Coronary artery (tissue), 2 donors: ENCODE measurements at regions not wholly inside any gene's neighbourhood (a gene's known extent, or its start where the extent isn't known, plus 50 kb on each side); places are given as distances from the start of the nearest gene placed in this dataset.
"Not testable (repeated sequence)": the region's sequence is repeated elsewhere in the genome, so short reads cannot be mapped to it uniquely, and the experiment has no call there.

Experiments
- DNase-seq: peaks from one replicate; pipeline ENCODE4 v3.0.0-alpha.2; 2017; ENCODE audit warnings: low spot score
- H3K27ac ChIP-seq, 2 donors: fragments of 200-600 bp; sonication (generic); one replicate each; pipeline ENCODE4 v1.5.1; 2016 to 2019
- H3K4me3 ChIP-seq: fragments of 200-600 bp; sonication (generic); 2 replicates; pipeline ENCODE4 v1.5.1; 2016; ENCODE audit warnings: mild to moderate bottlenecking, moderate library complexity
- CTCF ChIP-seq: fragments of 200-600 bp; sonication (generic); IDR thresholded peaks from one replicate; pipeline ENCODE4 v1.5.1; 2019; ENCODE audit warnings: antibody characterized with exemption

GRCh38 chr10:60597513-60597912, 180.8 kb upstream of the CDK1 start:
- TF ChIP-seq CTCF = no peak
- Histone ChIP-seq H3K27ac (no peak overlapping the region), H3K4me3 (no peak overlapping the region)
- no peak for DNase-seq

DNA sequence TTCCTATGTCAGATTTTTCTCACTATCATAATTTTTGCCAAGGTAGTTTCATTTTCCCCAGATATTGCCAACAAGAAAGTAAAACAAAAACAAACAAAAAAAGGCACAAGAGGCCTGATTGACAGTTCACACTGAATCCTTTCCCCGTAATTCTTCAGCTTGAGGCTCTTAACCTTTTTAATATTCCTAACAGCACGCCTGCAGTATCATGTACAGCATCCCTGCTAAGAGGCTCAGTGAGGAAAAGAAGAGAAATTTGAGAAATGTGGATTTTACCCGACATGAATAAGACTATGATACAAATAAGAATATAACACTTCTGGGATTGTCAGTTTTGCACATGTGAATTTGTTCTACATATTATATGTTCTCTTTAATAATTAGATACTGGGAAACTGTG, 182.4 kb upstream of the CDK1 start:
- no peak overlapping the region for H3K4me3 ChIP-seq
- no peak for TF ChIP-seq CTCF
- no peak overlapping the region for H3K27ac ChIP-seq
- DNase-seq = no peak

DNA sequence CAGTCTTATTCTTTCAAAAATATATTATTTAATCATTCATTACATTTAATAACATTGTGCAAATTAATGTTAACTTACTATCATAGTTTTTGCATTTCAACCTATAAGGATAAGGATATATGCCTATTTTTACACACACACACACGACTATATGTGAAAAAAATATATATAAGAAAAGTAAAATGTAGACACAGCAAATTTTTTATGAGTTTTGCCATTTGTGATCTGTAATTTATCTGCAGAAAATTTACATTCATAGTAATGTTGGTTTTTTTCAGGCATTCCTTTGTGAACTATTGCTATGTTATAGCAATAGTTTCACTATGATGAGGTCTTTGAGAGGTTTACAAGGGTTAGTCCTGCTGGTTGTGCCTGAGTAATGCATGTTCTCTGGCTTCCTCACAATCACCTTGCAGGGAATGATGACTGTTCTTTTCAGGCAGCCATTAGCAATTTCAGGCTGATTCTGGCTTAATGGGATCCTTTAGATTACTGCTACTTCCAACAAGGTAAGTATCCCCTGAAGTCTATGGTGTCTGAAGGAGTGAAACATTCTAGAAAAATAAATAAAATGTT, 183.7 kb upstream of the CDK1 start:
- Histone ChIP-seq H3K27ac (no peak overlapping the region), H3K4me3 (no peak overlapping the region)
- no peak for DNase-seq
- no peak for TF ChIP-seq CTCF

DNA sequence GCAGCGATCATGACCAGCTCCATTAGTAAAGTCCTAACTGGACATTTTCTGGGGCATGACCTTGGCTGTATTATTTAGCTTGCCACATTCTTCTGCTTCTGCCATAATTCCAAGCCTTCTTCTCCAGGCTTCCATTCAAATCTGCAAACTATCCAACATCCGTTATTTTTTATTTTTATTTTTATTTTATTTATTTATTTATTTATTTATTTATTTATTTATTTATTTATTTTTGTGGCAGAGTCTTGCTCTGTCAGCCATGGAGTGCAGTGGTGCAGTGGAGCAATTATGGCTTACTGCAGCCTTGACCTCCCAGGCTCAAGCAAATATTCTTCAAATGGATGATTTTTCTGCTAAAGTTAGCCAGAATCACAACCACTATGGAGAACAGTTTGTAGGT, 187.2 kb upstream of the CDK1 start:
- H3K4me3 ChIP-seq = no peak overlapping the region
- no peak for TF ChIP-seq CTCF
- H3K27ac ChIP-seq = no peak overlapping the region
- no peak for DNase-seq

DNA sequence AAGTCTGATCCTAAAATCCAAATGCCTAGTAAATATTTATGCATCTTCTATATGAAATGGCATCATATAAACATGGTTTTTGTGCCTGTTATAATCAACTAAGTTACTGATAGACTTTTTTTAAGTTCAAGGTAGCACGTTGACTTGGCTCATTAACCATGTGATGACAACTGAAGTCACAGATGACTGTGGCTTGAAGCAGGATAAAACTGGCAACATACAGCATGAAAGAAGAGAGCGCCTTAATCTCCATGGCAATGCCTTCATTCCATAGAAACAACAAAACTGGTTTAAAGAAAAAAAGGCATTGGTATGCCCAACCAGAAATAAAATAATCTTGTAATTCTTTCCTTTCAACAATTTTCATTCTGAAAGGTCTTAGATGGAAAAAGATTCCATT, 188.9 kb upstream of the CDK1 start:
- Histone ChIP-seq H3K27ac (no peak overlapping the region), H3K4me3 (no peak overlapping the region)
- TF ChIP-seq CTCF = no peak
- no peak for DNase-seq

DNA sequence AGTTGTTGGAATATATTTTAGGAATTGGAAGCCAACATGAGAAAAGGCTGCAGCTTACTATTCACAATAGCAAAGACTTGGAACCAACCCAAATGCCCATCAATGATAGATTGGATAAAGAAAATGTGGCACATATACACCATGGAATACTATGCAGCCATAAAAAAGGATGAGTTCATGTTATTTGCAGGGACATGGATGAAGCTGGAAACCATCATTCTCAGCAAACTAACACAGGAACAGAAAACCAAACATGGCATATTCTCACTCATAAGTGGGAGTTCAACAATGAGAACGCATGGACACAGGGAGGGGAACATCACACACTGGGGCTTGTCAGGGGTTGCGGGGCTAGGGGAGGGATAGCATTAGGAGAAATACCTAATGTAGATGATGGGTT, 192.1 kb upstream of the ANK3 start:
- H3K27ac ChIP-seq, H3K4me3 ChIP-seq, DNase-seq: not testable (repeated sequence)

DNA sequence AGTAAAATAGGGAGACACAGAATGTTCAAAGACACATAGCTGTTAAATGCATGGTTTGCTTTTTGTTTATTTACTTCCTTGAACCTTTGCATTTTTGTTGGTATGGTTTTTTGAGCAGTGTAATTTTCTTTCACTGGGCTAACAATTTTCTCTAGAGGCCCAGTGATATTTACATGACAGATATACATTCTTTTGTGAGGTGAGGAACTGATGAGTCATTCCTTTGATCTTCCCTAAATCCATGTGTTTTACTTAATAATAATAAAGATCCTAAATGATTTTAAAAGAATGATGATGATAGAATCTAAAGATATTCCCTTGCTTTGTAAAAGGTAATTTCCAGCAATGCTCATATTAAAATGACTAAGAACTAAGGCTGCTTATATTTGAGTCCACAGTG, 188.5 kb upstream of the ANK3 start:
- no peak for DNase-seq
- Histone ChIP-seq H3K27ac (no peak overlapping the region), H3K4me3 (no peak overlapping the region)
- no peak for TF ChIP-seq CTCF
